GM12872 (cell line): ENCODE measurements at regions not wholly inside any gene's neighbourhood (a gene's known extent, or its start where the extent isn't known, plus 50 kb on each side); places are given as distances from the start of the nearest gene placed in this dataset.

Experiments
- TF ChIP-seq, protein P1 (sequence below): IDR thresholded peaks from 3 replicates; pipeline ENCODE4 v1.5.1; 2011; ENCODE audit warnings: low read depth, mild to moderate bottlenecking, low read length, moderate library complexity; ENCODE audit not compliant: insufficient read depth

DNA sequence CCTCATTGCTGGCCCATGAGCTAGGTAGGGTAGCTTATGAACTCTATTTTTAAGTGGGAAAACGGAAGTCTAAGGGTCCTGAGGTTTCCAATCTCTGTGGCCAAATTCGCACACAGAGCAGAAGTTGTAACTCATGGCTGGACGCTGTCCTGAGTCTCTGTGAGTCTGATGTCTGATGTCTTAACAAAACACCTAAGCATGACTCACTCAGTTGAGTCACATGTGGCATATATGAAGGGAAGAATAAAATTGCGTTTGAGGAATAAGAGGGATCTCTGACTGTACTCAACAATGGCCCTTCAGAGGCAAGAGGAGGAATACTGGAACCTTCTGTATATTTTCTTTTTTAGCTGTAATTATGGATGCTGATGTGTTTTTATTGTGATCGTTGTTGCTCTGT, 569.7 kb downstream of the RIT2 start:
- TF ChIP-seq, protein P1, sequence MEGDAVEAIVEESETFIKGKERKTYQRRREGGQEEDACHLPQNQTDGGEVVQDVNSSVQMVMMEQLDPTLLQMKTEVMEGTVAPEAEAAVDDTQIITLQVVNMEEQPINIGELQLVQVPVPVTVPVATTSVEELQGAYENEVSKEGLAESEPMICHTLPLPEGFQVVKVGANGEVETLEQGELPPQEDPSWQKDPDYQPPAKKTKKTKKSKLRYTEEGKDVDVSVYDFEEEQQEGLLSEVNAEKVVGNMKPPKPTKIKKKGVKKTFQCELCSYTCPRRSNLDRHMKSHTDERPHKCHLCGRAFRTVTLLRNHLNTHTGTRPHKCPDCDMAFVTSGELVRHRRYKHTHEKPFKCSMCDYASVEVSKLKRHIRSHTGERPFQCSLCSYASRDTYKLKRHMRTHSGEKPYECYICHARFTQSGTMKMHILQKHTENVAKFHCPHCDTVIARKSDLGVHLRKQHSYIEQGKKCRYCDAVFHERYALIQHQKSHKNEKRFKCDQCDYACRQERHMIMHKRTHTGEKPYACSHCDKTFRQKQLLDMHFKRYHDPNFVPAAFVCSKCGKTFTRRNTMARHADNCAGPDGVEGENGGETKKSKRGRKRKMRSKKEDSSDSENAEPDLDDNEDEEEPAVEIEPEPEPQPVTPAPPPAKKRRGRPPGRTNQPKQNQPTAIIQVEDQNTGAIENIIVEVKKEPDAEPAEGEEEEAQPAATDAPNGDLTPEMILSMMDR = no peak

- TF ChIP-seq, protein P1 = no peak
Measured at GRCh38 chr18:42548493-42548892, 567.0 kb downstream of the RIT2 start.

GRCh38 chr18:42549596-42549995, 565.9 kb downstream of the RIT2 start:
- TF ChIP-seq, protein P1 = no peak

DNA sequence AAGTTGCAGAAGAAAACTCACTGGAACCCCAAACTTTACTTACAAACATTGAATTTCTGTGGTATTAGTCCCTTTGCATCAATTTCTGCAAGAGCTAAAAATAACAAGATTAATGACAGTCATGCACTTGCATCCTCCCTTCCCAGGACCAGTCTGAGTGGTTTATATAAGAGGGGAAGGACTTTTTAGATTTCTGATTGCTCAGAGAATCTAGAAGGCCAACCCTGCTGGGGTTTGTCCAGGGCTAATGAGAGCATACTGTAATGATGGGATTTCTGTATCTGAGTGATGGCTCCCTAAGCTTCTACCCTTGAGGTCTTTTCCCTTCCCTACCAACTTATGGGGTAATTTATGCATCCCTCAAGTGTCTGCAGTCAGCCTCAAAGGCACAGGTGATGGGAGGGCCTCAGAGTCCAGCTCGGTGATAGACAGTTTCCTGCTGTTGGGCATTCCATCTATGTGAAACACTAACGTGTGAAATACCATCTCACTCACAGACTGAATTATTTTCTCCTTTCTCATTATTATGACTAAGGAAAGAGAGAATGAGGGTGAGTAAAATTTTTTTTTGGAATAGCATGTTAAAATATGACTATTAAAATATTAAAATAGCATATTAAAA, 556.3 kb downstream of the RIT2 start:
- TF ChIP-seq, protein P1 = no peak

- TF ChIP-seq, protein P1 = no peak
Measured at GRCh38 chr18:42561521-42561920, 554.0 kb downstream of the RIT2 start.

- TF ChIP-seq, protein P1 = no peak
Measured at GRCh38 chr18:42563995-42564394, 551.5 kb downstream of the RIT2 start.

GRCh38 chr18:42564761-42565160, 550.7 kb downstream of the RIT2 start:
- TF ChIP-seq, protein P1 = no peak

DNA sequence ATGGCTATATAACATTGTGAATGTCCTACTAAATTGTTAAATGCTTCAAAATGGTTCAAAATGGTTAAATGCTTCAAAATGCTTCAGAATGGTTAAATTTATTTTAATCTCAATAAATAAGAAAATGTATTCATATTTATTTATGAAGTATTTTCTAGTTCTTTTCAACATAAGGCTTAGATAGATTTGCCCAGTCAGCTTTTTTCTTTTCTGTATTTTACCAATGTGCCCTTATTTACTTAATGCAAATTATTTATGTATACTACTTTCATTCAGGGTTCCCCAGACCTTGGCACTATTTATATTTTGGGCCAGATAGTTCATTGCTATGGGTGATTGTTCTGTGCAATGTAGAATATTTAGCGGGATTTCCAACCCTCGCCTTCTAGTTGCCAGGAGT, 546.7 kb downstream of the RIT2 start:
- TF ChIP-seq, protein P1 = no peak
